GM21360 (cell line): ENCODE measurements at regions not wholly inside any gene's neighbourhood (a gene's known extent, or its start where the extent isn't known, plus 50 kb on each side); places are given as distances from the start of the nearest gene placed in this dataset.
"Not testable (repeated sequence)": the region's sequence is repeated elsewhere in the genome, so short reads cannot be mapped to it uniquely, and the experiment has no call there.

Experiments
- ATAC-seq: cut with Tn5 transposase; IDR thresholded peaks from one replicate; pipeline ENCODE4 v1.9.1; 2021; ENCODE audit warnings: mild to moderate bottlenecking, moderate library complexity; ENCODE audit not compliant: unreplicated experiment

- ATAC-seq = no peak
Measured at GRCh38 chrX:74085642-74086236, 218.2 kb upstream of the ZCCHC13 start.

DNA sequence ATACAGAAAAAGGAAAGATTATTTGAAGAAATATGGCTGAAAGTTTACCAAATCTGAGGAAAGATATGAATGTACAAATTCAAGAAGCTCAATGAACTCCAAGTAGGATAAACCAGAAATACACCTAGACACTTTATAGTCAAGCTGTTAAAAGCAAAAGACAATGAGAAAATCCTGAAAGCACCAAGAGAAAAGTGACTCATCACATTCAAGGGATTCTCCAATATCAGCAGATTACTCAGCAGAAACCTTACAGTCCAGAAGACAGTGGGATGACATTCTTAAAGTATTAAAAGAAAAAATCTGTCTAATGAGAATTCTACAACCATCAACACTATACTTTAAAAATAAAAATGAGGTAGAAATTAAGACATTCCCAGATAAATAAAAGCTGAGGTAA lies 223.8 kb upstream of the ZCCHC13 start:
- ATAC-seq = no peak

DNA sequence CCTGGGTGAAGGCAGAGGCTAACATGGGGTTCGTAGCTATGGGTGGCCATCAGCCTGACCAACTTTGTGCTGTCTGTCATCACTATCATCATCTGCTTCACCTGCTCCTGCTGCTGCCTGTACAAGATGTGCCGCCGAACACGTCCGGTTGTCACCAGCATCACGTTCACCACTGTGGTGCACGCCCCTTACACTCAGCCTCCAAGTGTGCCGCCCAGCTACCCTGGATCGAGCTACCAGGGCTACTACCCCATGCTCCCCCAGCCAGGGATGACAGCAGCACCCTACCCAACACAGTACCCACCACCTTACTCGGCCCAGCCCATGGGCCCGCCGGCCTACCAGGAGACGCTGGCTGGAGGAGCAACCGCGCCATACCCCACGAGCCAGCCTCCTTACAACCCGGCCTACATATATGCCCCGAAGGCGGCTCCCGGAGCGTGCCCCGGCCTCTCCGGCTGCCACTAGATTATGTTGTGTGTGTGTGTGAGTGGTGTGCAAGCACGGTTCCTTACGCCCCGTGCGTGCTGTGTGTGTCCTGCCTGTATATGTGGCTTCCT lies 213.4 kb upstream of the XIST start:
- ATAC-seq = no peak

GRCh38 chrX:74063426-74064155 lies 211.1 kb upstream of the XIST start:
- ATAC-seq = no peak

GRCh38 chrX:74061879-74062278 lies 209.4 kb upstream of the XIST start:
- no peak for ATAC-seq

GRCh38 chrX:74049126-74049525 lies 196.6 kb upstream of the XIST start:
- ATAC-seq = no peak

- not testable (repeated sequence) for ATAC-seq
Measured at GRCh38 chrX:74034066-74034465, 181.6 kb upstream of the XIST start.

- not testable (repeated sequence) for ATAC-seq
Measured at GRCh38 chrX:74031527-74031926, 179.0 kb upstream of the XIST start.

- ATAC-seq = not testable (repeated sequence)
Measured at GRCh38 chrX:74030766-74031165, 178.3 kb upstream of the XIST start.

DNA sequence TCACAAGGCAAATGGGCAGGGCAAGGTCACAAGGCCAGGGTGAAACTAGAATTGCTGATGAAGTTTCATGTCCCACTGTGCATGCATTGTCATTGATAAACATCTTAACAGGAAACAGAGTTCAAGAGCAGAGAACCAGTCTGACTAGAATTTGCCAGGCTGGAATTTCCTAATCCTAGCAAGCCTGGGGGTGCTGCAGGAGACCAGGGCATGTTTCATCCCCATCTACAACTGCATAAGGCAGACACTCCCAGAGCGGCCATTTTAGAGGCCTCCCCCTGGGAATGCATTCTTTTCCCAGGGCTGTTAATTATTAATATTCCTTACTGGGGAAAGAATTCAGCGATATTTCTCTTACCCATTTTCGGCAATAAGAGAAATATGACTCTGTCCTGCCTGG lies 172.6 kb upstream of the XIST start:
- not testable (repeated sequence) for ATAC-seq

DNA sequence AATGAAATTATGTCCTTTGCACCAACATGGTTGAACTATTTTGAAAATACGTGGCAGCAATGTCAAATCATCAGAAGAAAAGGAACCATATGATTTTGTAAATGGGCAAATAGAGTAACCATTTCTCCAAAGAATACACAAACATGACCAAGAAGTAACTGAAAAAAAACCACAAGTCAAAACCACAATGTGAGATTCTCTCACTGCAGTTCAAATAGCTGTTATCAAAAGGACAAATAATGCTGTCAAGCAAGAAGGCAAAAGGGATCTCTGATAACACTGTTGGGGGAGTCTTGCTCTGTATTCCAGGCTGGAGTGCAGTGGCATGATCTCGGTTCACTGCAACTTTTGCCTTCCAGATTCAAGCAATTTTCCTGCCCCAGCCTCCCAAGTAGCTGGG lies 170.7 kb upstream of the XIST start:
- ATAC-seq = no peak

GRCh38 chrX:74018253-74018652 lies 165.7 kb upstream of the XIST start:
- ATAC-seq = no peak

DNA sequence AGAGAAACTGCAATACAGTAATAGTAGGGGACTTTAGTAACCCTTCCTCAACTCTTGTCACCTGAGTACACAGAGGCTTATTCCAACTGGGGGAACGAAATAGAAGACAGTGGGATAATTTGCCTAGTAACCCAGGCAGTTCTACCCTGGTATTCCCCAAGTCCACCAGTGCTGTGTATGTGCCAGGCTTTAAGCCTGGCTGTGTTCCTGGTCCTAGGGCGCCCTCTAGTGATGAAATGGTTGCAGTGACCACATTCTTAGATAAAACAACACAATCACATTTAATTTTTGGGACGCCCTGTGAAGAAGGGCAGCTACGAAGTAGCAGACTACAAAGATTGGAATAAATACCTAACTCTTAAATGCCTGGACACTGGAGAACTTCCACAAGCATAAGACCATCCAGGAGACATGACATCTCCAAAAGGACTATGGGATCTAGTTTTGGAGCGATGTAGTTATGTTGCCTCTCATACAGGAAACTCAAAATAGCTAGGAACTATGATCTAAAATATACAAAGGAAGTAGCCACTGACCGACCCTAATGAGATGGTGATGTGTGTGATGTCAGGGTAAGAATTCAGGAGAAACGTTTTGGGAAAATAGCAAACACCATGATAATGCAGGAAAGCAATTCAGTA lies 163.0 kb upstream of the XIST start:
- peak; percentile 95 for ATAC-seq

GRCh38 chrX:74009041-74009440 lies 156.5 kb upstream of the XIST start:
- no peak for ATAC-seq

GRCh38 chrX:73992019-73992418 lies 139.5 kb upstream of the XIST start:
- no peak for ATAC-seq

DNA sequence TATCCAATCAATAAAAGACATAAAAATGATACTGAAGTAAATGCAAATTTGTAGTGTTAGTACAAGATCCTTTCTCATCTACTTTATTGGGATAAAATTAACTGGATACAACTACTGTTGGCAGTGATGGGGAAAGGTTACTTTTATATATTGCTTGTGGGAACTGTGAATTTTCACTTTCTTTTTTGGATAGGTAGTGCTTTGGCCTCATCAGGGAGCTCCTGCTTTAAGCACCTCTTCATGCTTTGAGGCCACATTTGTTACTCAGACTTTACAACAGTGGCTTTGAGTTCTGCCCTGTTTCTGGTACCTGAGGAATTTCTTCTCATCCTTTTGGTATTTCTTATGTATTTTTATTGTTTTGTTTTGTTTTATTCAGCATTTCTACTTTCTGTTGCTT lies 134.7 kb upstream of the XIST start:
- no peak for ATAC-seq

DNA sequence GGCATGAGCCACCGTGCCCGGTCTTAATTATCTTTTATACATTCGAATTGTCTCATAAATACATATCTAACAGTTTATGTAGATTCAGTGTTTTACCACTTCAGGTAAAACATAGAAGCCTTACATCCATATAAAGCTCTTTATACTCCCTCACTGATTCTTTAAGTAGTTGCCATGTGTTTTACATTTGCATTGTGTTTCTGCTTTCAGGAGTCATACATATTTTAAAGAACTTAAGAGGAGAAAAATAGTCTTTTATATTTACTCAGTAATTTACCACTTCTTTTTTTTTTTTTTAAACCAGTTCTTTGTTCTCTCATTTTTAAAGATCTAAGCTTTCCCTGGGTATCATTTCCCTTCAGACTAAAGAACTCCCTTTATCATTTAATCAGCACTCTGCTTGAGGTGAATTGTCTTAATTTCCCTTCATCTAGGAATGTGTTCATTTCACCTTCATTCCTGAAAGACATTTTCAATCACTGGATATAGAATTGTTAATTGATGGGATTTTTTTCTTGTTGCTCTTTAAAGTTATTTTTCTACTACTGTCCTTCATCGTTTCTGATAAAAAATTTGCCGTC lies 127.1 kb upstream of the XIST start:
- ATAC-seq = no peak

DNA sequence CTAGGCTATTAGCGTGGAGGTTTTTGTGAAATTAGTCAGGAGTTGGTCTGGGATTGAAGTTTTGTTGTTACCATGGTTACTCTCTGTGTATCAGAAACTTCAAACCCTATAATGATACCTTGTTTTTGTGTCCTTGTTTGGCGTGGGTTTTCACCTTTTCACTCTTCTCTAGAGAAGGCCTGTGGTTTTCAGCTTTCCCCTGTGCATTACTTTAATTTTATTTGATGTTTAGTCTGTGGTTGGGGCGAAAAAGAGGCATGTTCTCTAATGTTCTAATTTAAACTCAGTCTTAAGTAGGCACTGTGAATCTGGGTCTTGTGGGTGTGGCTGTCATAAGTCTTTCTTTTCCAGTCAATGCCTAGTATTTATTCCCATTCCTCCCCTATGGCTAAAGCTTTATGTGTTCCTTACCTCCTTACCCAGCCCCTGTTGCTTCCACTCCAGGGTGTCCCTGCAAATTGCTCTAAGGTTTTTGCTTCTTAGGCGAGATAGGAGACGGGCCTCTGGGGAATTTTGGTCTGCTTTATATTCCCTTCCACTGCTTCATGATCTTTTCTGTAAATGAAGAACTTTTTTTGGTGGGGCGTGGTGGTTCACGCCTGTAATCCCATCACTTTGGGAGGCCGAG lies 125.1 kb upstream of the XIST start:
- ATAC-seq = peak; percentile 95

DNA sequence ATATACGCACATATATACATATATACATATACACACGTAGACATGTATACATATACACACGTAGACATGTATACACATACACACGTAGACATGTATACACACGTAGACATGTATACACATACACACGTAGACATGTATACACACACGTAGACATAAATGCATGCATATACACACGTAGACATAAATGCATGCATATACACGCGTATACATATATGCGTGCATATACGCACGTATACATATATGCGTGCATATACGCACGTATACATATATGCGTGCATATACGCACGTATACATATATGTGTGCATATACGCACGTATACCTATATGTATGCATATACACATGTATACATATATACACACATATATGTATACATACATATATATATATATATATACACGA lies 114.9 kb upstream of the XIST start:
- ATAC-seq = not testable (repeated sequence)

DNA sequence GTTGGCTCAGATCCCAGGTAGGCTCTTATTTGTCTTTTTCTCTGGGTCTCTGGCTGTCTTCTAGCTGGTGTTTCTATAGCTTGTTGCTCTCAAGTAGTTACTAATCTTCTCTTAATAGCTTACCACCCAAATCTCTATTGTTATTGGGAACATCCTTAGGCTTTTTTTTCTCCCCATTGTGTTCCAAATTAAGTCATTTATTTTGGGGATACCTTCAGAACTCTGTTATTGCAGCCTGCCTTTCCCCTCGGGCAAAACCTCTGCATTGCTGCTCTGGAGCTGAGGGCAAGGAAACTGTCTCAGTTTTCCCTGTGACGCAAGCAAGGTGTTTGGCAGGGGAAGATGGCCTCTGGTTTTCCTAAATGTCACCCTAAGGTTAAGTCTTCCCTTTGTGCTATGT lies 113.3 kb upstream of the XIST start:
- no peak for ATAC-seq

GRCh38 chrX:73964579-73964978 lies 112.1 kb upstream of the XIST start:
- ATAC-seq = no peak
